HepG2 (cell line): ENCODE measurements at regions not wholly inside any gene's neighbourhood (a gene's known extent, or its start where the extent isn't known, plus 50 kb on each side); places are given as distances from the start of the nearest gene placed in this dataset.

ENCODE experiments used
- AHR ChIP-seq: IDR thresholded peaks from 2 replicates; pipeline ENCODE4 v1.6.1; 2018; ENCODE audit warnings: missing genetic modification reagents, missing compliant biosample characterization
- DNMT1 ChIP-seq: sonication (generic); formaldehyde crosslinking; IDR thresholded peaks from 2 replicates; pipeline ENCODE4 v1.5.1; 2020; ENCODE audit warnings: mild to moderate bottlenecking, missing genetic modification reagents
- EP300 ChIP-seq, 3 experiments: sonication (generic) in 1 of 3; formaldehyde crosslinking in 1 of 3; IDR thresholded peaks; 2 replicates each; pipeline versions ENCODE4 v1.5.1 to v1.6.1; 2011 to 2020; ENCODE audit warnings: low read depth in 2 of 3, low read length in 2 of 3, borderline replicate concordance in 1 of 3, improper control_type of control experiment in 1 of 3, mild to moderate bottlenecking in 1 of 3, missing genetic modification reagents in 1 of 3, moderate library complexity in 1 of 3
- KDM3A ChIP-seq: IDR thresholded peaks from 2 replicates; pipeline ENCODE4 v1.6.1; 2018; ENCODE audit warnings: low read depth, missing compliant biosample characterization
- KLF6 ChIP-seq: IDR thresholded peaks from 2 replicates; pipeline ENCODE4 v1.8.0; 2016; ENCODE audit warnings: missing biosample characterization, missing genetic modification reagents
- MEIS2 ChIP-seq: sonication (generic); formaldehyde crosslinking; IDR thresholded peaks from 2 replicates; pipeline ENCODE4 v1.9.0; 2021; ENCODE audit warnings: mild to moderate bottlenecking, missing genetic modification reagents
- MIER2 ChIP-seq: IDR thresholded peaks from 2 replicates; pipeline ENCODE4 v1.6.1; 2016; ENCODE audit warnings: missing biosample characterization, missing genetic modification reagents
- NFE2L2 ChIP-seq: fragments of 150-350 bp; IDR thresholded peaks from 2 replicates; pipeline ENCODE4 v1.6.1; 2014; ENCODE audit warnings: low read length
- NFYC ChIP-seq: IDR thresholded peaks from 2 replicates; pipeline ENCODE4 v1.6.1; 2016; ENCODE audit warnings: missing genetic modification reagents, missing compliant biosample characterization
- RFXAP ChIP-seq: sonication (generic); formaldehyde crosslinking; IDR thresholded peaks from 2 replicates; pipeline ENCODE4 v1.4.0; 2020; ENCODE audit warnings: missing genetic modification reagents, borderline replicate concordance
- TAF1 ChIP-seq: sonication (generic); formaldehyde crosslinking; IDR thresholded peaks from 2 replicates; pipeline ENCODE4 v1.4.0; 2020; ENCODE audit warnings: missing genetic modification reagents
- TARDBP ChIP-seq: sonication (generic); formaldehyde crosslinking; IDR thresholded peaks from 2 replicates; pipeline ENCODE4 v1.8.0; 2022; ENCODE audit warnings: mild to moderate bottlenecking, missing genetic modification reagents
- ZBTB8A ChIP-seq: sonication (generic); formaldehyde crosslinking; IDR thresholded peaks from 2 replicates; pipeline ENCODE4 v1.4.0; 2020; ENCODE audit warnings: mild to moderate bottlenecking, low read depth, missing genetic modification reagents, borderline replicate concordance
- ZIK1 ChIP-seq: sonication (generic); formaldehyde crosslinking; IDR thresholded peaks from 2 replicates; pipeline ENCODE4 v1.5.0; 2020; ENCODE audit warnings: mild to moderate bottlenecking, low read depth, missing genetic modification reagents, borderline replicate concordance
- ZMYM4 ChIP-seq: sonication (generic); formaldehyde crosslinking; IDR thresholded peaks from 2 replicates; pipeline ENCODE4 v1.8.1; 2023; ENCODE audit warnings: mild to moderate bottlenecking, missing genetic modification reagents
- ZNF121 ChIP-seq: sonication (generic); formaldehyde crosslinking; IDR thresholded peaks from 2 replicates; pipeline ENCODE4 v1.5.0; 2020; ENCODE audit warnings: mild to moderate bottlenecking, missing genetic modification reagents
- ZNF292 ChIP-seq: sonication (generic); formaldehyde crosslinking; IDR thresholded peaks from 2 replicates; pipeline ENCODE4 v1.8.1; 2022; ENCODE audit warnings: mild to moderate bottlenecking, low read depth, missing genetic modification reagents, borderline replicate concordance
- ZNF362 ChIP-seq: sonication (generic); formaldehyde crosslinking; IDR thresholded peaks from 2 replicates; pipeline ENCODE4 v1.4.0; 2020; ENCODE audit warnings: missing genetic modification reagents, mild to moderate bottlenecking, borderline replicate concordance
- ZNF431 ChIP-seq: sonication (generic); formaldehyde crosslinking; IDR thresholded peaks from 2 replicates; pipeline ENCODE4 v1.9.0; 2022; ENCODE audit warnings: missing genetic modification reagents, low read depth, mild to moderate bottlenecking, borderline replicate concordance
- ZNF501 ChIP-seq: sonication (generic); formaldehyde crosslinking; IDR thresholded peaks from 2 replicates; pipeline ENCODE4 v1.5.1; 2020; ENCODE audit warnings: mild to moderate bottlenecking, moderate library complexity, missing genetic modification reagents
- ZNF543 ChIP-seq: sonication (generic); formaldehyde crosslinking; IDR thresholded peaks from 2 replicates; pipeline ENCODE4 v1.4.0; 2020; ENCODE audit warnings: mild to moderate bottlenecking, missing genetic modification reagents
- ZNF678 ChIP-seq: sonication (generic); formaldehyde crosslinking; IDR thresholded peaks from 2 replicates; pipeline ENCODE4 v1.4.0; 2020; ENCODE audit warnings: mild to moderate bottlenecking, missing genetic modification reagents
- ZNF766 ChIP-seq: sonication (generic); formaldehyde crosslinking; IDR thresholded peaks from 2 replicates; pipeline ENCODE4 v1.5.0; 2020; ENCODE audit warnings: missing genetic modification reagents, borderline replicate concordance
- ZNF782 ChIP-seq: sonication (generic); formaldehyde crosslinking; IDR thresholded peaks from 2 replicates; pipeline ENCODE4 v1.4.0; 2020; ENCODE audit warnings: missing genetic modification reagents, mild to moderate bottlenecking, borderline replicate concordance
- TF ChIP-seq, protein P1 (sequence below): sonication (generic); IDR thresholded peaks from 2 replicates; pipeline ENCODE4 v1.6.1; 2016; ENCODE audit warnings: low read depth, borderline replicate concordance
- TF ChIP-seq, protein P2 (sequence below), 2 experiments: sonication (generic) in 1 of 2; formaldehyde crosslinking in 1 of 2; IDR thresholded peaks; 2 replicates each; pipeline versions ENCODE4 v1.5.1 to v1.6.1; 2011 to 2020; ENCODE audit warnings: borderline replicate concordance in 1 of 2, low read depth in 1 of 2, low read length in 1 of 2, mild to moderate bottlenecking in 1 of 2, missing genetic modification reagents in 1 of 2, moderate library complexity in 1 of 2

DNA sequence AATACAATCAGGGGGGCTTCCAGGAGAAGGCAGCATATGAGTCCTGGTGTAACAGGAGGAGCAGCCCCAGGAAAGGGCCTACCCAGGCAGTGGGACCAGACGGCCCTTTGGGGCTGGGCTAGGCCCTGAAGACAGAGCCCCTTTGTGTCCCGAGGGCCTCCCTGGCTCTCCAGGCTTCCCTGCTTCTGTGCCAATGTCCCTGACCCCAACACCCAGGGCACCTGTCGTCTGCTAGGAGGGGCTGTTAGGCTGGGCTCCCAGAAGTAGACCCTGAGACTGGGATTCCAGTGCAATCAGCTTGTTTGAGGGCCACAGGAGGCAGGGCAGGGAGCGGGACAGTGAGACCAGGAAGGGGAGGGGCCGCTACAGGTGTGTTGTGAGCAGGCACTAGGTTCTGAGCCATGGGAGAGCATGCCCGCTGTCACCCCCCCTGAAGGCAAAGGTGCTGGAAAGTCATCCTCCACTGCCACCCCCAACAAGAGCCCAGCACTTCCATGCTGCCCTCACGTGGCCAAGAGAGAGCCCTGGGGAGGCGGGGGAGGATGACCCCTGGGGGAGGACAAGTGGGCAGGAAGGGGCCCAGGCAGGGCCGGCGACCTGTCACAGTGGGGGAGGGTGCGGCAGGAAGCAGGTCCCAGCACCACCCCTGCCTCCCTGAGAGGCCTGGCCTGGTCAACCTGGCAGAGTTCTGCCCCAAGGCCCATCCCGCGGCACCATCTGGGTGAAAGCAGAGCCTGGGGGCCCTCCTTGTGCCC, 64.8 kb downstream of the ADRA2C start (continued):
- TF ChIP-seq, protein P1, sequence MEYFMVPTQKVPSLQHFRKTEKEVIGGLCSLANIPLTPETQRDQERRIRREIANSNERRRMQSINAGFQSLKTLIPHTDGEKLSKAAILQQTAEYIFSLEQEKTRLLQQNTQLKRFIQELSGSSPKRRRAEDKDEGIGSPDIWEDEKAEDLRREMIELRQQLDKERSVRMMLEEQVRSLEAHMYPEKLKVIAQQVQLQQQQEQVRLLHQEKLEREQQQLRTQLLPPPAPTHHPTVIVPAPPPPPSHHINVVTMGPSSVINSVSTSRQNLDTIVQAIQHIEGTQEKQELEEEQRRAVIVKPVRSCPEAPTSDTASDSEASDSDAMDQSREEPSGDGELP = peak; percentile 65; the same call in 1 of the 2 replicates
- peak; percentile 92 for TF ChIP-seq TARDBP (CRISPR knock-in tag)
- TF ChIP-seq TAF1 = no peak
- TF ChIP-seq, protein P2, sequence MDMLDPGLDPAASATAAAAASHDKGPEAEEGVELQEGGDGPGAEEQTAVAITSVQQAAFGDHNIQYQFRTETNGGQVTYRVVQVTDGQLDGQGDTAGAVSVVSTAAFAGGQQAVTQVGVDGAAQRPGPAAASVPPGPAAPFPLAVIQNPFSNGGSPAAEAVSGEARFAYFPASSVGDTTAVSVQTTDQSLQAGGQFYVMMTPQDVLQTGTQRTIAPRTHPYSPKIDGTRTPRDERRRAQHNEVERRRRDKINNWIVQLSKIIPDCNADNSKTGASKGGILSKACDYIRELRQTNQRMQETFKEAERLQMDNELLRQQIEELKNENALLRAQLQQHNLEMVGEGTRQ (IDR thresholded peaks at IDR 0.05; ENCODE audit: low read depth, low read length) = 0 out of 2 replicates have a peak, but pooled peaks have one; percentile 50
- TF ChIP-seq, protein P2 (CRISPR knock-in tag; IDR thresholded peaks at IDR 0.05; ENCODE audit: borderline replicate concordance) = peak; percentile 17
- no peak for TF ChIP-seq NFE2L2
- TF ChIP-seq KLF6 (CRISPR knock-in tag) = no peak
- TF ChIP-seq KDM3A (CRISPR knock-in tag) = peak; percentile 96
- peak; percentile 89 for TF ChIP-seq ZNF292 (CRISPR knock-in tag)
- TF ChIP-seq ZNF543 (CRISPR knock-in tag) = peak; percentile 59
- TF ChIP-seq ZIK1 = peak; percentile 71; the same call in 1 of the 2 replicates
- TF ChIP-seq ZBTB8A (CRISPR knock-in tag) = peak; percentile 50; the same call in 1 of the 2 replicates
- peak; percentile 97 for TF ChIP-seq MEIS2 (CRISPR knock-in tag)
- TF ChIP-seq NFYC = peak; percentile 13; the same call in 1 of the 2 replicates
- peak; percentile 16 for TF ChIP-seq ZNF121 (CRISPR knock-in tag)
- TF ChIP-seq MIER2 = peak; percentile 81
- peak; percentile 66; the same call in 1 of the 2 replicates for TF ChIP-seq RFXAP (CRISPR knock-in tag)
- TF ChIP-seq AHR (CRISPR knock-in tag) = 0 out of 2 replicates have a peak, but pooled peaks have one; percentile 80
- peak; percentile 71 for TF ChIP-seq ZNF501
- TF ChIP-seq ZMYM4 (CRISPR knock-in tag) = peak; percentile 69; the same call in 1 of the 2 replicates
- peak; percentile 77 for TF ChIP-seq ZNF782
- peak; percentile 95; the same call in 1 of the 2 replicates for TF ChIP-seq DNMT1 (CRISPR knock-in tag)
- TF ChIP-seq ZNF766 (CRISPR knock-in tag) = 0 out of 2 replicates have a peak, but pooled peaks have one; percentile 37
- TF ChIP-seq ZNF431 (CRISPR knock-in tag) = 0 out of 2 replicates have a peak, but pooled peaks have one; percentile 59
- peak in 1 of 2 experiments; percentile 84; a peak in 2 of 4 replicates for TF ChIP-seq EP300 (IDR thresholded peaks at IDR 0.05; ENCODE audit: low read depth in 2 of 2, low read length in 2 of 2)
- TF ChIP-seq EP300 (CRISPR knock-in tag; IDR thresholded peaks at IDR 0.05; ENCODE audit: borderline replicate concordance) = peak; percentile 91
- 0 out of 2 replicates have a peak, but pooled peaks have one; percentile 63 for TF ChIP-seq ZNF678 (CRISPR knock-in tag)
- peak; percentile 52; the same call in 1 of the 2 replicates for TF ChIP-seq ZNF362 (CRISPR knock-in tag)
